ENCODE measurements at regions not wholly inside any gene's neighbourhood (a gene's known extent, or its start where the extent isn't known, plus 50 kb on each side); places are given as distances from the start of the nearest gene placed in this dataset.

- Histone ChIP-seq H3K27ac (ENCODE audit: extremely low read depth, low read depth, low read length) (no peak overlapping the region), H2AFZ (ENCODE audit: low read depth, low read length) (no peak overlapping the region), H4K20me1 (replicated peaks; ENCODE audit: control insufficient read depth, insufficient read depth, low read length) (no peaks in the 10 kb centered on the region), H3K36me3 (ENCODE audit: control insufficient read depth, insufficient read depth, low read length) (no peaks in the 10 kb centered on the region), H3K9ac (ENCODE audit: insufficient read depth in 1 of 2, low read depth in 2 of 2, low read length in 2 of 2) (no peak overlapping the region), H3K4me1 (replicated peaks in 1 of 2; ENCODE audit: control insufficient read depth in 2 of 2, insufficient read depth in 2 of 2, low read length in 2 of 2) (no peaks in the 10 kb centered on the region), H3K27me3 (ENCODE audit: control insufficient read depth in 2 of 2, insufficient read depth in 2 of 2, low read length in 2 of 2) (no peaks in the 10 kb centered on the region), H3K4me3 (no peak overlapping the region), H3K79me2 (ENCODE audit: control insufficient read depth, insufficient read depth, low read length) (no peaks in the 10 kb centered on the region), H3K9me3 (replicated peaks; ENCODE audit: control insufficient read depth, insufficient read depth, low read depth, low read length) (no peaks in the 10 kb centered on the region), H3K4me2 (ENCODE audit: insufficient read depth, low read length) (no peak overlapping the region), H3K9me1 (ENCODE audit: control insufficient read depth, insufficient read depth, low read length) (no peaks in the 10 kb centered on the region)
- in situ Hi-C loops (cut with MboI) (no loop called here), intact Hi-C loops (cut with micrococcal nuclease) (no loop called here)
- CTCF ChIA-PET (ENCODE audit: low intra/inter-chr PET ratio) = no interaction called here
- 0% methylated on average over 3 of the region's 3 CpGs for WGBS (ENCODE audit: insufficient coverage, low coverage, missing lambda C conversion rate)
- FAIRE-seq (no peak), DNase-seq (ENCODE audit: extremely low read depth in 1 of 4, low spot score in 3 of 4) (no peak), ATAC-seq (no peak)
- BruUV-seq (replicated peaks) = no TSS peak
- POLR2A ChIA-PET = no interaction called here
- no peak for TF ChIP-seq PRDM10 (IDR thresholded peaks at IDR 0.05; ENCODE audit: partially characterized antibody)
- no peak for TF ChIP-seq TFAM (CRISPR knock-in tag; conservative IDR thresholded peaks at IDR 0.05)
- TF ChIP-seq CCAR2 (IDR thresholded peaks at IDR 0.05; ENCODE audit: low read depth, low read length) = no peak
- no peak for TF ChIP-seq DACH1 (IDR thresholded peaks at IDR 0.05; ENCODE audit: partially characterized antibody)
- TF ChIP-seq XRCC4 (IDR thresholded peaks at IDR 0.05; ENCODE audit: extremely low read depth, insufficient read depth, insufficient read length) = no peak
- no peak for TF ChIP-seq ZNF644 (tag; IDR thresholded peaks at IDR 0.05; ENCODE audit: low read depth)
These were observed 804.4 kb downstream of the TLE4 start for GRCh38 chr9:80376180-80376579.
